ENCODE measurements at regions not wholly inside any gene's neighbourhood (a gene's known extent, or its start where the extent isn't known, plus 50 kb on each side); places are given as distances from the start of the nearest gene placed in this dataset.

- DNase-seq (ENCODE audit: low spot score), result no peak
Observed at GRCh38 chr2:62369541-62370202, 136.3 kb downstream of the TMEM17 start.

- no peak for DNase-seq (ENCODE audit: low spot score)
Observed at GRCh38 chr2:62364791-62365528, 141.0 kb downstream of the TMEM17 start.

- DNase-seq (ENCODE audit: low spot score), result no peak
Observed at GRCh38 chr2:62363166-62363565, 142.8 kb downstream of the TMEM17 start.

GRCh38 chr2:62362561-62362960 lies 143.4 kb downstream of the TMEM17 start:
- DNase-seq (ENCODE audit: low spot score), result no peak

GRCh38 chr2:62361964-62362363 lies 144.0 kb downstream of the TMEM17 start:
- DNase-seq (ENCODE audit: low spot score), result no peak

GRCh38 chr2:62354771-62355561 lies 151.0 kb downstream of the TMEM17 start:
- no peak for DNase-seq (ENCODE audit: low spot score)

GRCh38 chr2:62352031-62352430 lies 154.0 kb downstream of the TMEM17 start:
- DNase-seq (ENCODE audit: low spot score), result no peak

- no peak for DNase-seq (ENCODE audit: low spot score)
Observed at GRCh38 chr2:62349788-62350187, 153.9 kb downstream of the B3GNT2 start.

GRCh38 chr2:62348700-62349099 lies 152.8 kb downstream of the B3GNT2 start:
- no peak for DNase-seq (ENCODE audit: low spot score)

GRCh38 chr2:62347563-62348270 lies 151.8 kb downstream of the B3GNT2 start:
- no peak for DNase-seq (ENCODE audit: low spot score)

GRCh38 chr2:62344472-62344871 lies 148.6 kb downstream of the B3GNT2 start:
- no peak for DNase-seq (ENCODE audit: low spot score)

GRCh38 chr2:62343636-62344337 lies 147.9 kb downstream of the B3GNT2 start:
- DNase-seq (ENCODE audit: low spot score), result no peak

GRCh38 chr2:62343206-62343605 lies 147.3 kb downstream of the B3GNT2 start:
- DNase-seq (ENCODE audit: low spot score), result no peak

- no peak for DNase-seq (ENCODE audit: low spot score)
Observed at GRCh38 chr2:62340994-62341484, 145.1 kb downstream of the B3GNT2 start.

- DNase-seq (ENCODE audit: low spot score), result no peak
Observed at GRCh38 chr2:62339837-62340236, 143.9 kb downstream of the B3GNT2 start.

- DNase-seq (ENCODE audit: low spot score), result no peak
Observed at GRCh38 chr2:62339413-62339812, 143.5 kb downstream of the B3GNT2 start.

- no peak for DNase-seq (ENCODE audit: low spot score)
Observed at GRCh38 chr2:62338111-62338510, 142.2 kb downstream of the B3GNT2 start.

- no peak for DNase-seq (ENCODE audit: low spot score)
Observed at GRCh38 chr2:62337403-62337802, 141.5 kb downstream of the B3GNT2 start.

GRCh38 chr2:62335612-62336011 lies 139.7 kb downstream of the B3GNT2 start:
- DNase-seq (ENCODE audit: low spot score), result no peak

GRCh38 chr2:62334440-62335058 lies 138.6 kb downstream of the B3GNT2 start:
- DNase-seq (ENCODE audit: low spot score), result no peak

GRCh38 chr2:62334009-62334408 lies 138.1 kb downstream of the B3GNT2 start:
- no peak for DNase-seq (ENCODE audit: low spot score)
